ENCODE measurements at regions not wholly inside any gene's neighbourhood (a gene's known extent, or its start where the extent isn't known, plus 50 kb on each side); places are given as distances from the start of the nearest gene placed in this dataset.
A peak's percentile ranks its signal among the peaks of the same experiment; 100 is the strongest.

- TF ChIP-seq CTCF (conservative IDR thresholded peaks at IDR 0.05; ENCODE audit: low read depth, low read length): no peak
- no peak for DNase-seq (ENCODE audit: low read depth)
- H3K4me3 ChIP-seq (ENCODE audit: low read depth, low read length): no peak overlapping the region
Measured at GRCh38 chr10:58913717-58914116, 262.7 kb upstream of the PHYHIPL start.

GRCh38 chr10:58918887-58919286, 257.6 kb upstream of the PHYHIPL start:
- DNase-seq (ENCODE audit: low read depth): no peak
- H3K4me3 ChIP-seq (ENCODE audit: low read depth, low read length): no peak overlapping the region
- no peak for TF ChIP-seq CTCF (conservative IDR thresholded peaks at IDR 0.05; ENCODE audit: low read depth, low read length)

GRCh38 chr10:58919927-58920654, 256.4 kb upstream of the PHYHIPL start:
- DNase-seq (ENCODE audit: low read depth): peak; percentile 71
- no peak for TF ChIP-seq CTCF (conservative IDR thresholded peaks at IDR 0.05; ENCODE audit: low read depth, low read length)
- no peak overlapping the region for H3K4me3 ChIP-seq (ENCODE audit: low read depth, low read length)

GRCh38 chr10:58920655-58921003, 255.8 kb upstream of the PHYHIPL start:
- no peak for TF ChIP-seq CTCF (conservative IDR thresholded peaks at IDR 0.05; ENCODE audit: low read depth, low read length)
- H3K4me3 ChIP-seq (ENCODE audit: low read depth, low read length): no peak overlapping the region
- no peak for DNase-seq (ENCODE audit: low read depth)

GRCh38 chr10:58921421-58921855, 255.0 kb upstream of the PHYHIPL start:
- DNase-seq (ENCODE audit: low read depth): no peak
- H3K4me3 ChIP-seq (ENCODE audit: low read depth, low read length): no peak overlapping the region
- TF ChIP-seq CTCF (conservative IDR thresholded peaks at IDR 0.05; ENCODE audit: low read depth, low read length): no peak

- TF ChIP-seq CTCF (conservative IDR thresholded peaks at IDR 0.05; ENCODE audit: low read depth, low read length): no peak
- no peak for DNase-seq (ENCODE audit: low read depth)
- H3K4me3 ChIP-seq (ENCODE audit: low read depth, low read length): no peak overlapping the region
Measured at GRCh38 chr10:58925381-58925780, 251.1 kb upstream of the PHYHIPL start.

GRCh38 chr10:58930500-58930899, 245.9 kb upstream of the PHYHIPL start:
- H3K4me3 ChIP-seq (ENCODE audit: low read depth, low read length): no peak overlapping the region
- DNase-seq (ENCODE audit: low read depth): no peak
- no peak for TF ChIP-seq CTCF (conservative IDR thresholded peaks at IDR 0.05; ENCODE audit: low read depth, low read length)
